LHCN-M2 (cell line): ENCODE measurements at regions not wholly inside any gene's neighbourhood (a gene's known extent, or its start where the extent isn't known, plus 50 kb on each side); places are given as distances from the start of the nearest gene placed in this dataset.

Experiments used
- DNase-seq: peaks from one replicate; pipeline ENCODE4 v3.0.0-alpha.2; 2012; ENCODE audit warnings: low read depth

DNA sequence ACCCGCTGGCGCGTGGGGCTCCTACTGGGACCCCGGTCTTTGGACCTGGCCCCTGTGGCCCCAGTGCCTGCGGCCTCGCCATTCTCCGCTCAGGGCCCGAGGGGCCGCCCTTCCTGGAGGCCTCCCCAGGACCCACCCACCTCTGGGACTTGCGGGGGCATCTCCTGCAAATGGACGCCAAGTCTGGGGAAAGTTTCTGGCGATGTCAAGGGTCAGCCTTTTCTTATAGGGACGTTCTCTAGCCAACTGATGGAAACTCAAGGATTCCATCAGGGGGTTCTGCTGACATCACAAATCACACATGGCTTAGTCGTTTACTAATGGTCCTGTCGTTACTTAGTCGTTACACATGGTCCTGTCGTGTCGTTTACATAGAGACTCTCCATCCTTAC is 57.7 kb upstream of the RHOBTB1 start:
- DNase-seq, result no peak

DNA sequence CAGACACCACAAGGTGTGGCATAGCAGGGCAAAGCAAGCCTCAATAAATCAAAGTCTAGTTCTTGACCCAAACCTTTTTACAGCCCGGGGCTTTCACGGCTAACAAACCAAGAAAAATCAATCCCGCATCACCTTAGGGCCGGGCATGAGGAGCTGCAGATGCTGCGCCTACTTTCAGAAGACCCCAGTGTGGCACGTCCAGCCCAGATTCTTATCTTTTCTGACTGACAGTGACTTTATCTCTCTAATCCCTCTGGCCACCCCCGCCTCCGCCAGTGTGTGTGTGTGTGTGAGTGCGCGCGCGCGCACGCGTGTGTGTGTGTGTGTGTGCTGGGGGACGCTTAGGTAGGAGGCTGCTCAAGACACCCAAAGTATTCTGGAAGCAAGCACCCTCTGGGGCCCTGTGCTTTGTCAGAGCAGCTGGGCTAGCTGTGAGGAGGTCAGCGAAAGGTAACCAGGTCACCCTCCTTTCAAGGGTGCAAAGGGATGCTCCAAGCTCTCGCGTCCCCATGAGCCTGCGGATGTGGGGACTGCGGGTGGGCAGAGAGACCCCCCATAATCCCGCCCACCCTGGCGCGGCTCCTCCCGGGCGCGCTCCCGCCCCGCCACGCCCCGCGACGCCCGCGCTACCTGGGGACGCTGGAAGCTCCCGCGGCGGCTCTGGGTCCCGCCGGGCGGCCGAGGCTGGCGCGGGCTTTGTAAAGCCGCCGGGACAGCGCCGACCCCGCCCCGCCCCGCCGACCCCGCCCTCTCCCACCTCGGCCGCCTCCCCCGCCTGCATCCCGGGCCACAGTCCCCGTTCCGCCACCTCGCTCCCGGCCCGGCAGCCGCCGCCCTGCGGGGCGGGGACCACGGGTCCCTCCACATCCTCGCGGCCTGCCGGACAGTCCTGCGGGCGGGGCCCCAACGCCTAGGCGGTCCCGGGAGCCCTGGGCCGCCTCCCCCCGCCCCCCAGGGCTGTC is 57.1 kb upstream of the RHOBTB1 start:
- DNase-seq, result peak; percentile 32

DNA sequence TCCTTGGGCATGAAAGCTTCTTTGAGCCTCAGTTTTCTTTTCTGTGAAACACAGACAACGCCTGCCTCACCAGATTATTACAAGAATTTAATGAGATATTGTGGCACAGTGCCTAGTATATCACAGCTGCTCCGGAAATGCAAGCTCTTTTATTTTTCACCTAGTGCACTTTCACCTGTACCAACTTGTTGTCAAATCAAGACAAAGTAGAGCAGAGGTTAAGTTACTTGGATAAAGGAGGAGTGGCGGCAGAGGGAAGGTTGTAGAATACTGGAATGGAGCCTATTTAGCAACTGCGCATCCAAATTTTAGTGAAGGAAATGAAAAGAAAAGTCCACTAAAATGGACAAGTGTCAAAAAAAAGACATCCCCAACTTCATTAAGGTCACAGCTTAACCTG is 54.9 kb upstream of the RHOBTB1 start:
- no peak for DNase-seq

DNA sequence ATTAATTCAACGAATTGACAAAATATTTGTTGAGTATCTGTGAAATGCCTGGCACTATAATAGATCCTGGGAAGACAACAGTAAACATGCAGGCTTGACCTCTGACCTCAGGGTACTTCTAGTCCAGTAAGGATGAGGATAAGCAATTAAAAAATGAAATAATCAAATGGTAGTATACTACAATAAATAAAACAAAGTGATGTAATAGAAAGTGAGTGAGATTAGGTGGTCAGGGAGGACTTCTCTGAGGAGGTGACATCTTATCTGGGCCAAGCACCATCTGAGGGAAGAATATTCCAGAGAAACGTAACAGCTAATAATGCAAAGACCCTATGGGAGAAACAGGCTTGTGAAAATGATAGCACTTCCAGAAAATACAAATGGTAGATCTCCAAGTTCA is 50.1 kb upstream of the RHOBTB1 start:
- no peak for DNase-seq
